Right renal pelvis (tissue), 4 donors: ENCODE measurements at regions not wholly inside any gene's neighbourhood (a gene's known extent, or its start where the extent isn't known, plus 50 kb on each side); places are given as distances from the start of the nearest gene placed in this dataset.
A peak's percentile ranks its signal among the peaks of the same experiment; 100 is the strongest.
"Not testable (repeated sequence)": the region's sequence is repeated elsewhere in the genome, so short reads cannot be mapped to it uniquely, and the experiment has no call there.

Experiments used
- DNase-seq, 4 donors: peaks; one replicate each; pipeline ENCODE4 v3.0.0-alpha.2; 2013; ENCODE audit warnings: low read depth in 4 of 4, low spot score in 3 of 4, missing footprints in 1 of 4

GRCh38 chr1:222865718-222866117 is 50.9 kb downstream of the DISP1 start:
- no peak for DNase-seq

DNA sequence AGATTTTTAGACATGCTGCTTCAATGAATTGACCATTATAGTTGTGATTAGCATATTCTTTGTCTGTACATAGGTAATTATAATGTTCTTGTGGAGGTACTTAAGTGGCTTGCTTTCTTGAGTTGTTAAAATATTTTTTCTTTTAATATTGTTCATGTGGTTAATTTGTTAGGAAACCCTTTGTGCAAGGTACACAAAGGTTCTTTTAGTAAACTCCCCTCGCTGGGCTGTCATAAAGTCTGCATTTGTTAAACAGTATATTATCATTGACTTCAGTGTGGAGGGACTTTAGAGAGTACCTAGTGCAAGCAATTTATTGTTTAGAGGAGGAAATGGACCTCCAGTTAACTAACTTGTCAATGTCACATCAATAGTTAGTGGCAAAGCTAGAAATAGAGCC is 52.5 kb downstream of the DISP1 start:
- no peak for DNase-seq

- no peak for DNase-seq
These were observed 61.3 kb downstream of the DISP1 start for GRCh38 chr1:222876182-222876581.

GRCh38 chr1:222877854-222878253 is 63.0 kb downstream of the DISP1 start:
- no peak for DNase-seq

DNA sequence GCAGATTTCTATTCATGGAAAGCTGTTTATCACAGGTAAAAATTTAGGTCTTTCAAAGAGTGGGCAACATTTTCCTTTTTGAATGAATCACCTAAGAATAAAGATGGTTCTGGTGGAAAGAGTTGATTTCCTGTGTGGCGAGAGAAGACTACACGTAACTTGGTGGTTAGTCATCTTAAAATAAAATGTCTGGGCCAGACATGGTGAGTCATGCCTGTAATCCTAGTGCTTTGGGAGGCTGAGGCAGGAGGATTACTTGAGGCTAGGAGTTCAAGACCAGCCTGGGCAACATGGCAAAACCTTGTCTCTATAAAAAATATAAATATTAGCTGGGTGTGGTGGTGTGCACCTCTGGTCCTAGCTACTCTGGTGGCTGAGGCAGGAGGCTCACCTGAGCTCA is 65.7 kb downstream of the DISP1 start:
- DNase-seq = no peak

DNA sequence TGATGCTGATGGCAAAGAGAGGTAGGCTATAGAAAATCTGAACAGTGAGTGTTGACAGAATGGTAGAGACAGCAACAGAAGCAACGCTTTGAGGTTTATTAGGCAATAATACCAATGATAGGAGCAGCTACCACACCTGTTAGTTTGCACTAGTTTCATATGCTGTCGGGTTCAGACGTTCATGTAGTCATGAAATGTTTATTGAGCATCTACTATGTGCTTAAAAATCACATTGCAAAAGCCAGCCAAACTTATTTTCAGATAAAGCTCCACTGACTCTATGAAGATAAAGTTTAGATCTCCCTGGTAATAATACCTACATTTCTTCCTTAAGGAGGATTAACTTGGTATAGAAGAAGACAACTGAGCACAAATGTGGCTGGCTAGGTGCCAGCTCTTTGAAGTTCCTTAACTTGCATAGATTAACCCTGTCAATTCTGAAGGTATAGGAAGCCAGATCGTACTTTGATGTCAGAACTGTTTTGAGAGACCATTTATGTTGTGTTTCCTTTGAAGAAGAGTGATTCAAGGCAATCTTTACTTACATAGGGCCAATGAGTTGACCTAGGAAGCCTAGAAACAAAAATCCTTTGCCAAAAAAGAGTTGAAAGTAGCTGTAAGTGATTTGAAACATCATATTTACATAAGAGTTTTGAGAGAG is 71.5 kb downstream of the DISP1 start:
- no peak for DNase-seq

- no peak for DNase-seq
These were observed 72.1 kb downstream of the DISP1 start for GRCh38 chr1:222886878-222887351.

- DNase-seq = no peak
These were observed 74.6 kb downstream of the DISP1 start for GRCh38 chr1:222889440-222889839.

DNA sequence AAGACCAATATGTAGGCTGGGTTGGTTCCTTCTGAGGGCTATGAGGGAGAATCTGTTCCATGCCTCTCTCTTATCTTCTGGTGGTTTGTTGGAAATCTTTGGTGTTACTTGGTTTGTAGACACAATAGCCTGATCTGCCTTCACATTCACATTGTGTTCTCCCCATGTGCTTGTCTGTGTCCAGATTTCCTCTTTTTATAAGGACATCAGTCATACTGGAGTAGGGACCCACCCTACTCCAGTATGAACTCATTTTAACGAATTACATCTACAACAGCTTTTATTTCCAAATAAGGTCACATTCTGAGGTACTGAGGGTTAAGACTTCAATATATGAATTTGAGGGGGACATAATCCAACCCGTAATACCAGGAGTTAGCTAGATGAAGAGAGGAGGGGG is 75.9 kb downstream of the DISP1 start:
- DNase-seq = no peak

DNA sequence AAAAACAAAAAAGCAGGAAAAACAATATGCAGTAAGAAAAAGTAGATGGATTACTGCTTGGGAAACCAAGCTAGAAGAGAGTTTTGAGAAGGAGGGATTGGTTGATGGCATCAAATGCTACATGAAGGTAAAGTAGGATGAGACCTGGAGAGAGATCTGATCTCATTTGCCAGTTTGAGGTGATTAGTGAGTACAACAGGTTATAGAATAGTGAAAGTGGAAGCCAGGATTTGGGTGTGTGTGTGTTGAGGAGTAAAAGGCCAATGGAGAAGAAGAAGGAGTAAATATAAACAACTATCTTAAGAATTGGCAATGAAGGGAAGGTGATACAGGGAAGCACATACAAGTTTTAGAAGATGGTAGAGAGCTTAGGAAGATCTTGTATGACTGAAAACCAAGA is 76.7 kb downstream of the DISP1 start:
- no peak for DNase-seq

DNA sequence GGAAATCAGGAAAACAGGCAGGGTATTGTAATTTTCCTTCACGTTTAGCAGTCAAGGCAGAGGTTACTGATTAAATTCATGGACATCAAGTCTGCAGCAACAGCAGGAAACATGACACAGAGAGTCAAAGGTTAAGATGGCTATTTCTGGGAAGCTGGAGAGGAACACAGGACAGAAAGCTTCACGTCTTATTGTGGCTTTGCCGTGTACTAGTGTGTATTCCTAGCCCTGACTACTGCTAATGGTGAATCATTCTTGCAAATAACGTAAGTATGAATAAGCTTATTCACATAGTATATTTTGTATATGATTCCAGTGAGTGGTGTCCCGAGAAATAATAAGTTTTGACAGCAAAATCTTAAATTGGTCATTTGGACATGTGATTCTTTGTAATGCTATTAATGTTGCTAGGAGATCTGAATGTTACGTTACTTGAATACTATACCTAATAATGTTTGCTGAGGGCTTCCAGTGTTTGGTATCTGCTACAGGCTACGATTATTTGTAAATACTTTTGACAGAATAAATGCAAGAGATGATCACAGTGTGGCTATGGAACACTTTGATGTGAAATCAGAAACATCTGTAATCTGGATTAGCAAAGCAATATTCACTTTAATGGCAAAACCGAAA is 77.4 kb downstream of the DISP1 start:
- DNase-seq = peak in 1 of 4 donors; percentile 11

GRCh38 chr1:222893255-222893654 is 78.4 kb downstream of the DISP1 start:
- DNase-seq = no peak

DNA sequence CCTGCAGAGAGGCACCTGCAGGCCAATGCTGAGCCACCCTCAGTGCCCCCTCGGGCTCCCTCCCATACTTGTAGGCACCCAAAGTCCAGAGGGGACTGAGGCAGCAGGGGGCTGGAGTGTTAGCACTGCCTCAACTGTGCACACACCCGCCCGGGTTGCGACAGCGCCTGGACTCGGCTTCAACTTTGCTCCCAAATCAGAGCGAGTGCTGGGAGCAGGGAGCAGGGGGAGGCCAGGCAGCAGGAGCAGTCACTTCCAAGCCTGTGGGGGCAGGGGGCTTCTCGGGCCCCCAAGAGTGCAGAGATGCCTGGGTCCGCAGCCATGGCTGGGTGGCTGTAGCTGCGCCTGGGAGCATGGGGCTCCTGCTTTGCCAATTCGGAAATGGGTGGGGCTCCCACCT is 79.5 kb downstream of the DISP1 start:
- no peak for DNase-seq

- DNase-seq = no peak
These were observed 82.0 kb downstream of the DISP1 start for GRCh38 chr1:222896630-222897526.

GRCh38 chr1:222897527-222898190 is 82.8 kb downstream of the DISP1 start:
- no peak for DNase-seq

GRCh38 chr1:222898191-222898527 is 83.3 kb downstream of the DISP1 start:
- no peak for DNase-seq

GRCh38 chr1:222899471-222899870 is 84.6 kb downstream of the DISP1 start:
- DNase-seq = no peak

DNA sequence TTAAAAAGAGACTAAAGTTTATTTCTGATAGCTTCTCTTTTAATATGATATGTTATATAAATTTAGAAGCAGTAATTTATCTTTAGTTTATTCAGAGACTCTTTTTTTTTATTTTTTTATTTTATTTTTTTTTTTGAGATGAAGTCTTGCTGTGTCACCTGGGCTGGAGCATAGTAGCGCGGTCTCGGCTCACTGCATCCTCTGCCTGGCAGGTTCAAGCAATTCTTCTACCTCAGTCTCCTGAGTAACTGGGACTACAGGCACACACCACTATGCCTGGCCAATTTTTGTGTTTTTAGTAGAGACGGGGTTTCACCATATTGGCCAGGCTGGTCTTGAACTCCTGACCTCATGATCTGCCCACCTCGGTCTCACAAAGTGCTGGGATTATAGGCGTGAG is 89.6 kb downstream of the DISP1 start:
- no peak for DNase-seq

DNA sequence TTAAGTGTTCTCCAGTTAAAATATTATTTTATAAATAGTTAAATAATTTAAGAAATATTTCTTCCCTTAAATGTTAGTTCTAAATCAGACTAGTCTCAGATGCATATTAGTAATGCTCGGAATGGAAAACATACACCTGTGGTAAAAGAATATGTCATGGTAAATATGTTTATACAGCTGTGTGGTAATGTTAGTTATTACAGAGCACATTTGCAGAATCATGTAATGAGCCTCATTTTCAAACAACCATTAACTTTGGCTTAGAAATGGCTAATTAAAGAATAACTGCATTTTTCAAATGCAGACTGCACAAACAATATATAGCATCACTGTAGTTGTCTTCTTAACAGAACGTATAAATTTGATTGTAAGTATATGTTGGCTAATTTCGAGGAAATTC is 90.3 kb downstream of the DISP1 start:
- no peak for DNase-seq

- DNase-seq = not testable (repeated sequence)
These were observed 91.5 kb downstream of the DISP1 start for GRCh38 chr1:222906271-222906739.

DNA sequence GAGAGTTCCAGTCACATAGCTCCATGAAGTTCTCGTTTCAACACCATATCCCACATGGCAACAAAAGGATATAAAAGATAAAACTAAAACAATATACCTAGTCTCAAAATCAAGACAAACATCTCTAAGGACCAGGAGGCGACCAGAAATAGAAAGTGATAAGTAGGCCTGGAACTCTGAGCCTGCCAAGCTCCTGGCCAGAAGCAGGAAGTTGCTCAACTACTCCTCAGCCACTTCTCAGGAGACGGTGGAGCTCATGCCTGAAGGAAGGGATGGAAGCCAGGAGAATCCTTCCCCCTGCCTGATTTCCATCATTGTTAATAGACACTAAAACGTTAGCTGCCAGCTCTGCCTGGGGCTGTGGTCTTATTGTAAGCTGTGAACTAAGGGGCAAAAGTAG is 94.7 kb downstream of the DISP1 start:
- DNase-seq = no peak
